HG02840 (cell line): ENCODE measurements at regions not wholly inside any gene's neighbourhood (a gene's known extent, or its start where the extent isn't known, plus 50 kb on each side); places are given as distances from the start of the nearest gene placed in this dataset.

Experiments used
- ATAC-seq: cut with Tn5 transposase; IDR thresholded peaks from one replicate; pipeline ENCODE4 v1.9.1; 2021; ENCODE audit warnings: mild to moderate bottlenecking, moderate library complexity, moderate number of reproducible peaks; ENCODE audit not compliant: unreplicated experiment, low FRiP score

DNA sequence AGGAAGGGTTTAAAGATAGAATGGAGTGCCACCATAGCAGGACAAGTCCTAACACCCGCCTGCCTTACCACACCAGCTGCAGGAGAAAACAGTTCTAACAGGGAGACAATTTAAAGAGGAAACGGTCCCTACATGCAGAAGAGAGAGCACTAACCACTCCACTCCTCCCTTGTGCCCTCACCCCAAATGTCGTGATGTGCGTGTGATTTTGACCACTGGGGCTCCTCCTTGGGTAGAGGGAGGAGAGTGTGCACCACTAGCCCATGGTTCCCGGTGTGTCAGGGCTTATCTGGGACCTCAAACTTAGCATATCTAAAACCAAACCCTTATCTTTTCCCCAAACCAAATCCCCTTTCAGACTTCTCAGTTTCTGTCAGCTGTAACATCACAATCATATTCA is 105.5 kb upstream of the CCDC68 start:
- ATAC-seq, result peak; percentile 46

GRCh38 chr18:55064073-55064472 is 104.8 kb upstream of the CCDC68 start:
- no peak for ATAC-seq

DNA sequence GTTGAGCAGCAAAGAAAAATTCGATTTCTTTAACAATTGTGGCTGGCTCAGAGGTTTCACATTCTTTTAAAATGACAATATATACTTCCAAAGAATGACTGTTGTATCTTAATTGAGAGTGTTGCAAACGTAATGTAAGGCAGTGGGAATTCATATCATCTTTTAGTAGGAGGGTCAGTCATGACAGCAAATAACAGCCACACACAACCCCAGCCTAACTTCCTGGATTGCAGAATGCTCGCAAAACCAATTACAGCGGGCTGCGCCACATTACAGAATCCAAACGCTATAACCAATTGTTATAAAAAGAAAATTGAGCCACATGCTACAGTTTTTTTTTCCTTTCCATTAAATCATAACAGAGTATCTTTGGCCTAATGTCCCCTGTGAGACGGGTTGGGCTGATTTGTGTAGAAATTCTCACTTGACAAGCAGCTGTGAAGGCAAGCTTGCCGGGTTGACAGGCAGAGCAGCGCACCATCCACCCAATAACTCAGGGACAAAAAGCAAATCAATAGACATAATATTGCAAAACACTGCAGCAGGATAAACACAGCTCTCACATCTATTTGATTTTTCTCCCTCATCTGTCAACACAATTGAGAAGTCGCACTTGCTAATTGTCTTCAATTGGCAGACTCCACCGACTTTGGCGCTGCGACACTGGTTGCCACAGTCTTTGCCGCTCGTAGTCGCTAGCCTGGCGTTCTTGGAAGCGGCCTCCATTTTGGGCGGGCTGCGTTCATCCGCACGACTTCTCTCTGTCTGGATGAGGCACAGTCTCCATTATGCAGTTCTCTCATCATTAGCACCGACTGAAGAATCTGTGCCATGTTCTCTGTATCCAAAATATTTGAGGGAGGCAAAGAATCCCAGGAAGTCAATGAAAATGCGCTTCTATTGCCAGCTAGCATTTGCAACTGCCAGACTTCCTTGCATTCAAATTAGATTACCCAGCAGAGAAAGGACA is 95.0 kb upstream of the CCDC68 start:
- no peak for ATAC-seq

DNA sequence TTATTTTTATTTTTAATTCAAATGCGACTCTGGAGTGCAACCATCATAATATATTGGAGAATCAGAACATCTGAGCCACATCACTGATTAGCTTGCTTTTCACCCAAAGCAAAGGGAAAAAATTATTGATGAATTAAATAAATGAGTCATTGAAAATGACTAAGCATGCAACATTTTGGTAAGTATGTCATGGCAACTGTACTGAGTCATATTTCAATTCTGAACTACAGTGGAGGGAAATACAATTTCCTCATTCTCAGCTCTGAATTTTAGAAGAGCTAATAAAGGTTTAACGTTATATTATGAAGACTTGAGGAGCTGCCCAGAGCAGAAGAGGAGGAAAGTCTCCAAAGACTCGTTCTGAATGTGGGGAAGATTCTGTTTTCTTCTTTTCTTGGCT is 89.6 kb upstream of the CCDC68 start:
- no peak for ATAC-seq

DNA sequence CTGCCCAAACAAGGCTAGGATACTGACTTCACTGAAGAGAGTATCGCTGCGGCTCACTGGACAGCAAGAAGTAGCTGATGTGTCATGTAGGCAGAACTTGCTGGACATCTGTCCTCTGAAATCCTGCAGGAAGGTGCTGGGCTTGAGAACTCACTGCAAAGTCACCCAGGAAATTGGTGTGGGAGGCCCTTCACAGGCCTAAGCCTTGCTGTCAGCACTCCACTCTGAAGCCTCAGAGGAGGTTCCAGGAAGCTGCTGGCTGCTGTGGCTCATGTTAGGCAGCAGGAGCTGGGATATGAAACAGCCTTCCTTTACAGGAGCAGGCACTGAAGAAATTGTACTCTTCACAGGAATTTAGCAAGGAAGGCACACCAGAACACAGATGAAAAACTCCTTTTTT is 88.3 kb upstream of the CCDC68 start:
- no peak for ATAC-seq

GRCh38 chr18:55041366-55041765 is 82.1 kb upstream of the CCDC68 start:
- no peak for ATAC-seq

DNA sequence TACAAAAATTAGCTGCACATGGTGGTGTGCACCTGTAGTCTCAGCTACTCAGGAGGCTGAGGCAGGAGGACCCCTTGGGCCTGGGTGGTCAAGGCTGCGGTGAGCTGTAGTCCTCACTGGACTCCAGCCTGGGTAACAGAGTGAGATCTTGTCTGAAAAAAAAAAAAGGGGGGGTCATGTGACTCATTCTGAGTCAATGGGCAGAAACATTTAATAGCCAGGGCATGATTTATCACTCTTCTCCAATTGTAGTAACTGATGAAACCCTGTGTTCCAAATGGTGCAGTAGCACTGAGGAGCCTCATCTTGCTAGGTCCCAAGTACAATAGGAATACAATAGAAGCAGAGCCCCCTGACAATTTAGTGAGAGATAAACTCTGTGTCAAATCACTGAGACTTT is 78.9 kb upstream of the CCDC68 start:
- ATAC-seq, result no peak

DNA sequence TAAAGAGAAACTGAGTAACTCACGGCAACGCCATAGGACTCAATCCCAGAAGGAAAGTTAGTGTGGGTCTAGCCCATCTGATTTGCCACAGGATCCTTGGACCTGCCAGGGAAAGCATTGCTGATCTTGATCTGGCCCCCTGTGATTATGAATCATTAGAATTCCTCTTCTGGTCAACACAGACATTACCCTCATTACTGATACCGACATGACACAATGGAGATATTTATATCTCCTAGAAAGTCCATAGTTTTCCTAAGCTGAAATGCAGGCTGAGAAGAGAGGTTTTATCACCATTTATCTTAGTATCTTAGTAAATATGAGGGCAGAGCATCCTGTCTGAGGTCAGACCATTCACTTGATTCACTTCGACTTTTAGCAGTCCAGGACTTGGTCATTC is 75.5 kb upstream of the CCDC68 start:
- no peak for ATAC-seq

DNA sequence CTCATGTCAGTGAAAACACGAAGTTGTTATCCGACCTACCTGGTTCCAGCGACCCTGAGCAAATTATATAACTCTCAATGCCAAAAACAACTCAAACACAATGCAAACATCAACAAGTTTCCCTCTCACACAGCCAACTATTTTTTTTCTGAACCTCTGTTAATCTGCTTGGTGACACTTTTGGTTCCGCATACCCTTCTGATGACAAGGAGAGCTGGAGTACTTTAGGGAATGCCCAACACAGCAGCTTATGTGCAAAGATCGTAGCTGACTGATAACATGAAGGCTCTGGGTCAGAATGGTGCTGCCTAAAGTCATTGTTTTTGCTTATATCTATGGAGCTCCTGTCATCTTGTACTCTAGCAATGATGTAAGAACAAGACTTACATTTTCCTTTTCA is 72.7 kb upstream of the CCDC68 start:
- no peak for ATAC-seq

- ATAC-seq, result no peak
Measured at GRCh38 chr18:55031576-55031975, 72.3 kb upstream of the CCDC68 start.

GRCh38 chr18:55031164-55031563 is 71.9 kb upstream of the CCDC68 start:
- ATAC-seq, result no peak

- no peak for ATAC-seq
Measured at GRCh38 chr18:55024564-55024963, 65.3 kb upstream of the CCDC68 start.

DNA sequence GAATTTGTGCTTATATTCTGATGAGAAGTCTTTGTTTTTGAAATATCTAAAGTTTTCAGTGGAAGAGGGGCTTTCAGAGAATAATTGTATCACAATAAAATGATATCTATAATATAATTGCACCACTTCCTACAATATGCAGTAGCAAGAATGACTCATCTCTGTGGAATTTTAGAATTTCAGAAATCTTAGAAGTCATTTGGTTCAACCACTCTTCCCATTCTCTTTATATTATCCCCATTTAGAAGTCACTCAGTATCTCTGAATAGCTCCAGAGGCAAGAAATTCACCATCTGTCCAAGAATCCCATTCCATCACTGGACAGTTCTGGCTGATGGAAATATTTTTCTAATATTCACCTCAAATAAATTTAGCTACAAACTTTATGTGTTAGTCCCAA is 59.3 kb upstream of the CCDC68 start:
- no peak for ATAC-seq

DNA sequence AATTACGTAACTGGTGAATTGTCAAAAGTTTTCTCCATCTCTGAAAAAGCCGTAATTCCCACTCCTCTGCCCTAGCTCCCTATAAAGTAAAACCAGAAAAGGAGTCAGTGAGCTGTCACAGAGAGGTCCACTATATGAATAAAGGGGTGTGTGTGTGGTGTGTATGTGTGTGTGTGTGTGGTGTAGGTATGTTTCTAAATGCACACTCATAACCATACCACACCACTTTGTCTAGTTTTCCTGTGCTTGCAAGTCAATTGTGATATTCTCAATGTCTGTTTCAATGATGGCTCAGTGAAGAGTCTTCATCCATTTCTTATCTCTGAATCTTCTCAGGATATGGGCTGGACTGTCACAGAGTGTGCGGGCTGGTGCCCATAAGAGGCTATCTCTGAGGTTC is 54.8 kb upstream of the CCDC68 start:
- no peak for ATAC-seq

DNA sequence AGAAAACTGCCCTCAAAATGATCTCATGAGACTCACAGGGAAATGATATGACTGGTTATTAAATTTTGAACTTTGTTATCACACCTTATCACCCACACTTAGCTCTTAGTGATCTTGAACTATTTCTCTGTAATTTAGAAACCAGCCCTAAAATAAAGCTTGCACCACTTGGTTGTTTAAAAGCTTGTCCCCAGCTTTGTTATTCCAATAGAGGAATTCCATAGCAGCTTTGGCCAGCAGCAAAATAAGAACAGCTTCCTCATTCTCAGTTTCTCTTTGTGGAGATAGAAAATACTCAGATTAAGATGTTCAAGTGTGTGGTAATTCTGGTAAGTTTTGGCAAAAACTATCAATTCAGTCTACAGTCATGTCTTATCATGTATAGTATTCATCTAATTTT is 54.4 kb upstream of the CCDC68 start:
- ATAC-seq, result no peak

DNA sequence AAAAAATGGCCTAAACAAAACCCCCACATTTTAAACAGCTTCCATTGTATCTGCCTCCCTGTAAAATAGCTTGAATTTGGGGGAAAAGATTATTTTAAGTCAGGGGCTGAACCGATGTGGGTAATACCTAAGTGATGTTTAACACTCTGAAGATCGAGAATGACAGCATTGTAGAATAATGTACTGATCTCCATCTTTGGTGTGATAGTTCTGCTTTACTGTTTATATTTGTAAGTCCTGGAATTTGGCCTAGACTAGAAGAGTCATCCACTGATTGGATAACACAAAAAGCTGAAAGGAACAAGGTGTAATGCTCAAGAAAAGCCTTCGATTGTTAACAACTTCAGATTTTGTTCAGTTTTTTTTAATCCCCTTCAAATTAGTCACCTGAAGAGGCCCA is 53.8 kb upstream of the CCDC68 start:
- no peak for ATAC-seq

GRCh38 chr18:55012008-55012407 is 52.7 kb upstream of the CCDC68 start:
- no peak for ATAC-seq
